Brain microvascular endothelial cell (primary cell): ENCODE measurements at regions not wholly inside any gene's neighbourhood (a gene's known extent, or its start where the extent isn't known, plus 50 kb on each side); places are given as distances from the start of the nearest gene placed in this dataset.

ENCODE experiments used
- DNase-seq: peaks from one replicate; pipeline ENCODE4 v3.0.0-alpha.2; 2020
- H3K27ac ChIP-seq: fragments of 250-450 bp; sonication (Bioruptor Pico); 2 replicates; pipeline ENCODE4 v1.5.1; 2020; ENCODE audit warnings: mild to moderate bottlenecking, moderate library complexity
- H3K27me3 ChIP-seq: fragments of 250-450 bp; sonication (Bioruptor Pico); replicated peaks from 2 replicates; pipeline ENCODE4 v1.5.1; 2020; ENCODE audit warnings: mild to moderate bottlenecking
- H3K36me3 ChIP-seq: fragments of 250-450 bp; sonication (Bioruptor Pico); replicated peaks from 2 replicates; pipeline ENCODE4 v1.5.1; 2020; ENCODE audit warnings: mild to moderate bottlenecking
- H3K4me3 ChIP-seq: 2 replicates; pipeline ENCODE4 v1.5.1; 2011; ENCODE audit warnings: low read depth, mild to moderate bottlenecking, control low read depth, low read length, moderate library complexity
- in situ Hi-C: cut with HindIII; loops from 2 replicates; pipeline ENCODE4 v1.10.0; 2017; ENCODE audit warnings: low sequenced_read_pairs, low pct_ligation_motif_present
- TF ChIP-seq, protein P1 (sequence below): IDR thresholded peaks from 2 replicates; pipeline ENCODE4 v1.5.1; 2011; ENCODE audit warnings: low read depth, mild to moderate bottlenecking, moderate library complexity, low read length, control low read depth, inconsistent platforms; ENCODE audit errors: missing control alignments

DNA sequence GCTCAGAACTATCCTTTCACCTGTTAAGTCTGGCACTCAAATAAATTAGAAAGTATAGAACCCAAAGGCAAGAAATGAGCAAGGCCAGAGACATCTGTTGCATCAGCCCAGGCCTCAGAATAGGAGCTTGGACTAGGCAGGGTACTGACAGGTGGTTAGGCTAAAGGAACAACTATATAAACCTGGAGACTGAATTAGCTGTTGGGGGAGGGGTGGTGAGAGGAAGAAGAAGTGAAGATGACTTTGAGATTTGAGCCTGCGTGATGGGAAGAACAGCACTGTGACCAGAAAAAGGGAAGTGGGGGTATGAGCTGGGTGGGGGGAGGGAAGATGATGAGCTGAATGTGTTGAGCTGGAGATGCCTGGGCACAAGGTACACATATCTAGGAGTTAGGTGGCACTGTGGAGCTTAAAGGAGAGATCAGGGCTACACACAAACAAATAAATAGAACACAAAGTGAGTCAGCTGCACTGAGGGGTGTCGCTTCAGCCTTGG is 244.7 kb downstream of the PTEN start:
- TF ChIP-seq, protein P1, sequence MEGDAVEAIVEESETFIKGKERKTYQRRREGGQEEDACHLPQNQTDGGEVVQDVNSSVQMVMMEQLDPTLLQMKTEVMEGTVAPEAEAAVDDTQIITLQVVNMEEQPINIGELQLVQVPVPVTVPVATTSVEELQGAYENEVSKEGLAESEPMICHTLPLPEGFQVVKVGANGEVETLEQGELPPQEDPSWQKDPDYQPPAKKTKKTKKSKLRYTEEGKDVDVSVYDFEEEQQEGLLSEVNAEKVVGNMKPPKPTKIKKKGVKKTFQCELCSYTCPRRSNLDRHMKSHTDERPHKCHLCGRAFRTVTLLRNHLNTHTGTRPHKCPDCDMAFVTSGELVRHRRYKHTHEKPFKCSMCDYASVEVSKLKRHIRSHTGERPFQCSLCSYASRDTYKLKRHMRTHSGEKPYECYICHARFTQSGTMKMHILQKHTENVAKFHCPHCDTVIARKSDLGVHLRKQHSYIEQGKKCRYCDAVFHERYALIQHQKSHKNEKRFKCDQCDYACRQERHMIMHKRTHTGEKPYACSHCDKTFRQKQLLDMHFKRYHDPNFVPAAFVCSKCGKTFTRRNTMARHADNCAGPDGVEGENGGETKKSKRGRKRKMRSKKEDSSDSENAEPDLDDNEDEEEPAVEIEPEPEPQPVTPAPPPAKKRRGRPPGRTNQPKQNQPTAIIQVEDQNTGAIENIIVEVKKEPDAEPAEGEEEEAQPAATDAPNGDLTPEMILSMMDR = no peak
- DNase-seq = no peak

DNA sequence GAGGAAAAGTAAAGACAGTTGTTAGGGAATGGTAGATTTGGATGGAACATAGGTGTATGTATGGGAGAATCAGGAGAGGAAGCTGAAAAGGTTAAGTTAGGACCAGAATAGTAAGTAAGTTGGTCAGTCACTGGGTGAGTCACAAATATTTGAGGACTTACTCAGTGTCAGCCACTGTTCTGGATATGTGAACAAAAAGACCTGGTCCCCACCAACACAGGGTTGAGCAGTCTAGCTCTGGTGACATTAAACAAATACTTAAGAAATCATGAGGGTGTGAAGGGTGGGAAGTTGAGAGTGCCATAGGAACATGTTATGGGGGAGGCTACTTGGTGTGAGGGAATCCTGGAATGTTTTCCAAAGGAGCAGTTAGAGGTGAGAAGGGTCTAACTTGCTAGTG is 246.9 kb downstream of the PTEN start:
- H3K27ac ChIP-seq = peak overlapping the region; percentile 19
- H3K36me3 ChIP-seq = no peaks in the 10 kb centered on the region
- TF ChIP-seq, protein P1 = no peak
- DNase-seq = peak; percentile 74
- no peak overlapping the region for H3K4me3 ChIP-seq
- no peaks in the 10 kb centered on the region for H3K27me3 ChIP-seq
- in situ Hi-C loops = no loop called here

More for the DNA sequence above, 244.7 kb downstream of the PTEN start:
- Histone ChIP-seq H3K27ac (no peak overlapping the region), H3K4me3 (no peak overlapping the region), H3K27me3 (no peaks in the 10 kb centered on the region), H3K36me3 (no peaks in the 10 kb centered on the region)
- in situ Hi-C loops = no loop called here

DNA sequence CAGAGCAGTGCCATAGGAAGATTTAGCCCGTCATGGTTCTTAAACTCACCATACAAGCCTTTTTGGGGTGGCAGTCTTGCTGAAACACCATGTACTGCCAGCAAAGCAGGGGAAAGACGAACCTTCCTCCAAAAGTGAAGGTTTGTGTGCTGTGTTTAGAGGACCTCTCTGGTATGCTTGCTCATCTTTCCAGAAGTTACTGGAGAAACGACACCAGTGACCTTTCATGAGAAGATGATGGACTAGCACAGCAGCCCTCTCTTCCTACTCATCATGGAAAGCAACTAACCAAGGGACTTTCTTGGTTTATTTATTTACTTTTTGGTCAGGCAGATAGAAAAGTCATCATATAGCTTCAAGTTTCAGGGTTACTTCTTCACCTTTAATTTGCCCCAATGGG is 247.4 kb downstream of the PTEN start:
- no peaks in the 10 kb centered on the region for H3K27me3 ChIP-seq
- peak overlapping the region; percentile 19 for H3K27ac ChIP-seq
- no peak overlapping the region for H3K4me3 ChIP-seq
- TF ChIP-seq, protein P1 = no peak
- no peaks in the 10 kb centered on the region for H3K36me3 ChIP-seq
- no peak for DNase-seq
- in situ Hi-C loops = no loop called here

DNA sequence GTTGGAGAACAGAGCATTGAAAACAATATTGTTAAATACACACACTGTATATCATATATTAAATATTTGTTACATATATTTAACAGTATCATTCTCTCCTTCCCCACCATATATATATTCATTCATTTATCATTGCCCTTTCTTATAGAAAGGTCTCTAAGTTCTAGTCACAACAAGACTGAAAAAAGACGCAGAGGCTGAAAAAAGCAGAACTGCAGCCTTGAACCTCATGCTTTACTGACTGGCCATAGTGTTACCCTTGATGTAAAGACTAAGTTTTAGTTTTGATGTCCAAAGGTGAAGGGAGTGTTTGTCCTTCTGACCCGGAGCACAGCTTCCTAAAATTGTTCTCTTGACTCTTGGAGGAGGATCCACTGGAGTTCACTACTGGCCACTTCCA is 247.9 kb downstream of the PTEN start:
- no peak for DNase-seq
- in situ Hi-C loops = no loop called here
- H3K27me3 ChIP-seq = no peaks in the 10 kb centered on the region
- H3K36me3 ChIP-seq = no peaks in the 10 kb centered on the region
- no peak overlapping the region for H3K27ac ChIP-seq
- TF ChIP-seq, protein P1 = no peak
- no peak overlapping the region for H3K4me3 ChIP-seq

DNA sequence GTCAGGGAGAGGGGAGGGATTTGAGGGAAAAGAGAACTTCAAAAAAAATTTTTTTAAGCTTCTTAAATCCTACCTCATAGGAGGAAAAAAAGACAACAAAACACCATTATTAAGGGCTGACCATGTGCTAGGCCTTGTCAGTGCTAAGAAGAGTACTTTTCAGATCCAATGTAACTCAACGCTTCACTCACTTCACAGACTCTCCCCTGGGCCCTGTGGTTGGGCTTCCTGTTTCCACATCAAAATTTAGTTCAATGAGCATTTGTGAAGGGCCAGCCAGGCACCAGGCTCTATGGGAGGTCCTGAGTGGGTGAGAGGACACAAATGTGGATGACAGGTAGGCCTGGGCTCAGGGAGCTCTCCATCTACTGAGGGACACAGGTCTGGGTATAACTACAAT is 249.8 kb downstream of the PTEN start:
- Histone ChIP-seq H3K4me3 (no peak overlapping the region), H3K36me3 (no peaks in the 10 kb centered on the region), H3K27me3 (no peaks in the 10 kb centered on the region), H3K27ac (no peak overlapping the region)
- in situ Hi-C loops = no loop called here
- DNase-seq = no peak
- TF ChIP-seq, protein P1 = no peak

DNA sequence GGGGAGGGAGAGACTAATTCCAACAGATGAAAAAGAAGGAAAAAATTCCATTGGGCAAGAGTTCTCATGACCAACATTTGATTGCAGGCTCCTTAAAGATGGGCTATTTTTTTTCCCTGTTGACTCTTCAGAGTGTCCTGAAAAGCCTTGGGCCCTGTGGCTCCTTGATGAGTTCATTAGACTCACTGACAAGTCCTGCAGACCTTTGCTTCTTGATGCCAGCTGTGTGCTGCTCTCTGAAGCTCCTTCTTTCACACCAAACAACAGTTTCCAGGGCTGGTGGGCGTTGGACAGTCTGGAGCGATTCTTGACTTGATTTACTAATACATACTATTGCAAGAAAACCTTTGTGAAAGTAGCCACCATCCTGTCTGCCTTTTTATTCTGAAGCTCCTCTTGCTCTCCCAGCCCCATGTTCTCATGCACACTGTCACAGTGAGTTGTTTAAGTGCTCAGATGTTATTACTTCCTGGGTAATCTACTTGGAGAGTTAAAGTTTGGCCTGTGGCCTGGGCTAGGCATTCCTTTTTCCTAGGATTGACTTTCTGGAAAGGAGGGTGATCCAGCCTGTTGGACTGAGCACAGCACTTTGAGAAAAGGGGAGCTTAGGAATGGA is 250.3 kb downstream of the PTEN start:
- Histone ChIP-seq H3K27me3 (no peaks in the 10 kb centered on the region), H3K4me3 (no peak overlapping the region), H3K36me3 (no peaks in the 10 kb centered on the region), H3K27ac (no peak overlapping the region)
- no peak for DNase-seq
- in situ Hi-C loops = no loop called here
- TF ChIP-seq, protein P1 = no peak
